OCI-LY7 (cell line): ENCODE measurements at regions not wholly inside any gene's neighbourhood (a gene's known extent, or its start where the extent isn't known, plus 50 kb on each side); places are given as distances from the start of the nearest gene placed in this dataset.

Experiments used
- EZH2phosphoT487 ChIP-seq: fragments of 200-600 bp; sonication (generic); IDR thresholded peaks from 2 replicates; pipeline ENCODE4 v1.6.1; 2018; ENCODE audit warnings: low read depth, borderline replicate concordance, mild to moderate bottlenecking, mixed run types, antibody characterized with exemption, low read length, moderate library complexity, mixed read lengths
- TF ChIP-seq, protein P1 (sequence below): fragments of 200-600 bp; sonication (generic); conservative IDR thresholded peaks from 2 replicates; pipeline ENCODE4 v1.5.1; 2014; ENCODE audit warnings: mild to moderate bottlenecking, antibody characterized with exemption, low read length, moderate library complexity, mixed read lengths

DNA sequence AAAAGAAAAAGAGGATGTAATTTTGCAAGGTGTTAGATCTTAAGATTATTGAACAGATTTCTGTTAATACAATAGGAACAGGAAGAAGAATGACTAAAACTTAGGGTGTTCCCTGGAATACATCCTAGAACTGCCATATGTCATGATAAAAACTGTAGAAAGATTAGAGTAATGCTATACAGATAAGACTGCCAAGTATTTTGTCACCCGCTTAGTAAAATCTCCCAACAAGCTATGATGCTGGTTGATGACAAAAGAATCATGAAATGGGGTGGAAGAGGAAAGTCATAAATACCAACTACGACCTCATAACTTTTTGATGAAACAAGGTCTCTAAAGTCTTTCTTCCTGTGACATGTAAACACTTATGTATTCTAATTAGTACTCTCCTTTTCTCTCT, 163.6 kb upstream of the COL3A1 start:
- TF ChIP-seq, protein P1, sequence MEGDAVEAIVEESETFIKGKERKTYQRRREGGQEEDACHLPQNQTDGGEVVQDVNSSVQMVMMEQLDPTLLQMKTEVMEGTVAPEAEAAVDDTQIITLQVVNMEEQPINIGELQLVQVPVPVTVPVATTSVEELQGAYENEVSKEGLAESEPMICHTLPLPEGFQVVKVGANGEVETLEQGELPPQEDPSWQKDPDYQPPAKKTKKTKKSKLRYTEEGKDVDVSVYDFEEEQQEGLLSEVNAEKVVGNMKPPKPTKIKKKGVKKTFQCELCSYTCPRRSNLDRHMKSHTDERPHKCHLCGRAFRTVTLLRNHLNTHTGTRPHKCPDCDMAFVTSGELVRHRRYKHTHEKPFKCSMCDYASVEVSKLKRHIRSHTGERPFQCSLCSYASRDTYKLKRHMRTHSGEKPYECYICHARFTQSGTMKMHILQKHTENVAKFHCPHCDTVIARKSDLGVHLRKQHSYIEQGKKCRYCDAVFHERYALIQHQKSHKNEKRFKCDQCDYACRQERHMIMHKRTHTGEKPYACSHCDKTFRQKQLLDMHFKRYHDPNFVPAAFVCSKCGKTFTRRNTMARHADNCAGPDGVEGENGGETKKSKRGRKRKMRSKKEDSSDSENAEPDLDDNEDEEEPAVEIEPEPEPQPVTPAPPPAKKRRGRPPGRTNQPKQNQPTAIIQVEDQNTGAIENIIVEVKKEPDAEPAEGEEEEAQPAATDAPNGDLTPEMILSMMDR, result no peak
- no peak for TF ChIP-seq EZH2phosphoT487
